Breast epithelium (tissue), 3 donors: ENCODE measurements at regions not wholly inside any gene's neighbourhood (a gene's known extent, or its start where the extent isn't known, plus 50 kb on each side); places are given as distances from the start of the nearest gene placed in this dataset.

ENCODE experiments used
- CTCF ChIP-seq, 3 donors: fragments of 450-650 bp; IDR thresholded peaks; one replicate each; pipeline ENCODE4 v1.5.1; 2016 to 2017; ENCODE audit warnings: antibody characterized with exemption in 3 of 3, mild to moderate bottlenecking in 3 of 3, moderate library complexity in 3 of 3
- POLR2AphosphoS5 ChIP-seq, 3 donors: sonication (generic); formaldehyde crosslinking; IDR thresholded peaks; one replicate each; pipeline ENCODE4 v1.6.1; 2017; ENCODE audit warnings: antibody characterized with exemption in 3 of 3

DNA sequence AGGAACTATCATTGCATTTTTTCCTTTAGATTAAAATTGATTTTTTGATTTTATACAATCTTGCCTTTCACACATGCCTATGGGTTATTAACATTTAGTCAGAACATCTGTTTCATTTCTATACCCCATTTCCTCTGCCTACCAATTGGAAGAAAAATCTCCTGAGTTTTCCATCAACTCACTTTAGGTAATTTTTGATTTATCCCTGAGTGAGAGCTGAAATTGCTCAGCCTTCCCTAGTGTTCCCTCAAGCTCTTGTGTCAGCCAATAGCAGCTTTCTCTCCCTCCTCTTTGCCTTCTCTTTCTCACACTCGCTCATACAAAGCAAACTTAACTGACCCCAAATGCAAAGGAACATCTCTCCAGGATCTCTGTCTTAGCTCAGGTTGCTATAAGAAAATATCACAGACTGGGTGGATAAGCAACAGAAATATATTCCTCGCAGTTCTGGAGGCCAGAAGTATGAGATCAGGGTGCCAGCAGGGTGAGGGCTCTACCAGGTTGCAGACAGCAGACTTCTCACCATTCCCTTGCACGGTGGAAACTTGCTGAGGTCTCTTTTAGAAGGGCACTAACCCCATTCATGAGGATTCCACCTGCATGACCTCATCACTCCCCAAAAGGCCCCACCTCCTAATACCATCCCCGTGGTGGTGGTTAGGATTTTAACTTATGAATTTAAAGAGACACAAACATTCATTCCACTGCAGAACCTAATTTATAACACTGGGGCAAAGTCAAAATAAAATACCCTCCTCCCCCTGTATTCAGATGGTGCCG is 224.2 kb upstream of the SFSWAP start:
- TF ChIP-seq CTCF (IDR thresholded peaks at IDR 0.05) (no peak), POLR2AphosphoS5 (IDR thresholded peaks at IDR 0.05) (no peak)
